ENCODE measurements at regions not wholly inside any gene's neighbourhood (a gene's known extent, or its start where the extent isn't known, plus 50 kb on each side); places are given as distances from the start of the nearest gene placed in this dataset.

- DNase-seq (ENCODE audit: low read depth) = no peak
Observed at GRCh38 chr1:25103164-25103795, 129.0 kb downstream of the SYF2 start.

DNA sequence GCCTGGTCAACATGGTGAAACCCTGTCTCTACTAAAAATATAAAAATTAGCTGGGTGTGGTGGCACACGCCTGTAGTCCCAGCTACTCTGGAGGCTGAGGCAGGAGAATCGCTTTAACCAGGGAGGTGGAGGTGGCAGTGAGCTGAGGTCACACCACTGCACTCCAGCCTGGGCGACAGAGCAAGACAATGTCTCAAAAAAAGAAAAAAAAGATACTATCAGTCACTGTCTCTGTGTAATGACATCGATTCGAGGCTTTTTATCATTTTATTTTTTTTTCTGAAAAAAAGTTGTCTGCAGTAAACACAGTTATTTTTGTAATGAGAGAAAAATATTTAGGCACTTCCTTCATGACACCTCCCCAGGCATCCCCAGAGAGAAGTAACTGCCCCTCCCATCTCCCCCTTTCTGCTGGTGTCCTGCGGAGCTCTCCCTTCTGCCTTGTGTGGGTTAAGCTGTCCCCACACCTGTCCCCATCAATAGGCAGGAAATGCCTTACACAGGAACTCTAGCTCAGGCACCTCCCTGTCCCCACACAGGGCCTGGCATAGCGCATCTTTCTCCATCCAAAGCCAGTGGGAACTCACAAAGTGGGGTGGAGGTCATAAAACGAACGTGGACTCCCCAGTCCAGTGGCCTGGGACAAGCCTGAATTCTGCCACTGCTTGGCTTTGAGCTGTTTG is 132.0 kb downstream of the SYF2 start:
- no peak for DNase-seq (ENCODE audit: low read depth)

GRCh38 chr1:25099343-25099951 is 132.9 kb downstream of the SYF2 start:
- DNase-seq (ENCODE audit: low read depth) = no peak

DNA sequence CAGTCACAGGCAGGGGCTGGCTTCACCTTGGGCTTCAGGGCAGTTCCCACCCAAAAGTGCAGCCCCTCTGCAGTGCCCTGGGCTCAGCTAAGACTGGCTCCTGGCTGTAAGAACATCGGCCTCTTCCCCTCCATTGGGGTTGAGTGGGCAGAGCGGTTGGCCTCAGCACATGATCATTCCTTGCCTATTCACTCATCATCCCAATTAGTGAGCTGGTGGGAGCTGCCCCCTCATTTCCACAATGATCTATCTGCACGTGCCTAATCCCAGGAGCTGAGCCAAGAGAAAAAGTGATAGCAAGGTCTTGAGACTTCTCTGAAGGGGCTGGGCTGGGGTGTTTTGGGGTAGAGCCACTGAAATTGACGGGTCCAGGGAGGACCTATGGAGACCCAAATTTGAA is 133.6 kb downstream of the SYF2 start:
- DNase-seq (ENCODE audit: low read depth) = no peak

DNA sequence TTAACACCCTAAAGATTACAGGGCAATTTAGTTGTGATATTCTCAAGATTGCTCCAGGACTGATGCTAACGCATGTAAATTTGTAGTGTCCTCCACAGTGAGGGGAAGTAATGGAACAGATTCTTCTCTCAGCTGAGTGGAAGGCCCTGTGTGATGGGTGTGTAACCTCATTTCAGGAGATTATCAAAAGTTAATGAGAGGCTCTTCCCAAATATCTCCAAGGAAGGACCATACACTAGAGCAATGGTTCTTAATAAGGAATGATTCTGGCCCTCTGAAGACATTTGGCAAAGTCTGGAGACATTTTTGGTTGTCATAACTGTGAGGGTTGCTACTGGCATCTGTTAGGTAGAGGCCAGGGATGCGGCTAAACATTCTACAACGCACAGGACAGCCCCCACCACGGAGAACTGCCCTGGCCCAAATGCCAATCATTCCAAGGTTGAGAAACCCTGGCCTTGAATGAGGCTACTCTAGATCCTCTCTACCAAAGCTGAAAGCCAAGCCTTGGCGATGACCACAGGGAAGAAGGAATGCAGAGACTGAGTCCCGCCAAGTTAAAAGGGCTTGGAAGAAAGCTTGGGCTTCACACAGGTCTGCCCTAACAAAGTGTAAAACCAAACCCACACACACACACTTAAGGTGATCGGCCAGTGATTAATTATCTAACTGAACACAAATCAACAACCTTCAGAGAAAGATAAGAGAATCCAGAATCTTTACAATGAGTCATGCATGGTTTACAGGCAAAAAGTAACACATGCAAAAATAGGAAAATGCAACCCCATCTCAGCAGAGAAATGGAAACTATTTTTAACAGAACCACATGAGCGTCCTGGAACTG is 135.8 kb downstream of the SYF2 start:
- no peak for DNase-seq (ENCODE audit: low read depth)

GRCh38 chr1:25095635-25096200 is 136.6 kb downstream of the SYF2 start:
- no peak for DNase-seq (ENCODE audit: low read depth)

DNA sequence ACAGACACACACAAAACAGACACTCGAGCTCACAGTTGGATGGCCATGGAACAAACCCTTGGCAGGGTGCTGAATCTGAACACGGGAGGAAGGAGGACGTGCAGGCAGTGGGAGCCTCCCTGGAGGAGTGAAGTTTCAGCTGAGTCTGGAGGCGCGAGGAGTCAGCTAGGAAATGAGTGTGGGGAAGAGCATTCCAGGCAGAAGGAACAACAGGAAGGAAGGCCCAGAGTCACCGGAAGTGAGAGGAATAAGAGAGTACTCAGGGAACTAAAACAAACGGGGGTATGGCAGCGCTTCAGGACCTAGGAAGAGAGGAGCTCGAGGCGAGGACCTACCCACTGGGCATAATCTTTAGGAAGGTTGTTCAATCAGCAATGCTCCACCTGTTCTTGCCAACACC is 137.3 kb downstream of the SYF2 start:
- no peak for DNase-seq (ENCODE audit: low read depth)

- no peak for DNase-seq (ENCODE audit: low read depth)
Observed at GRCh38 chr1:25094229-25094628, 138.1 kb downstream of the SYF2 start.

DNA sequence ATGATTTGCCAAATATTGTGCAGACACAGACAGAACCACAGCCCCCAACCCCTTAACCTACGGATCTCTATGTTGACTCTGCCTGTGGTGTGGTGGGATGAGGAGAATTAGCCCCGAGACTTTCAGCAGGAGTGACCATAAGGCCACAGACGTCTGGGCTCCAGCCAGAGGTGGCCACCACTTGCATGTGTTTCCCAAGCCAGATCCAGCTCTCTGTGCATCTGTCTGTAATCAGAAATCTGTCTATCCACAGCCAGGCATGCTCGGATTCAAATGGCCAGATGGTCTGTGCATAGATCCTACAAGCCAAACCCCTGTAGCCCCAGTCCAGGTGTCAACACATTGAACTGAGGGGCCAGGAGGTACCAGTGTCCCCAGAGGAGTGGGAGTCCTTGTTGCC is 140.6 kb downstream of the SYF2 start:
- DNase-seq (ENCODE audit: low read depth) = no peak

DNA sequence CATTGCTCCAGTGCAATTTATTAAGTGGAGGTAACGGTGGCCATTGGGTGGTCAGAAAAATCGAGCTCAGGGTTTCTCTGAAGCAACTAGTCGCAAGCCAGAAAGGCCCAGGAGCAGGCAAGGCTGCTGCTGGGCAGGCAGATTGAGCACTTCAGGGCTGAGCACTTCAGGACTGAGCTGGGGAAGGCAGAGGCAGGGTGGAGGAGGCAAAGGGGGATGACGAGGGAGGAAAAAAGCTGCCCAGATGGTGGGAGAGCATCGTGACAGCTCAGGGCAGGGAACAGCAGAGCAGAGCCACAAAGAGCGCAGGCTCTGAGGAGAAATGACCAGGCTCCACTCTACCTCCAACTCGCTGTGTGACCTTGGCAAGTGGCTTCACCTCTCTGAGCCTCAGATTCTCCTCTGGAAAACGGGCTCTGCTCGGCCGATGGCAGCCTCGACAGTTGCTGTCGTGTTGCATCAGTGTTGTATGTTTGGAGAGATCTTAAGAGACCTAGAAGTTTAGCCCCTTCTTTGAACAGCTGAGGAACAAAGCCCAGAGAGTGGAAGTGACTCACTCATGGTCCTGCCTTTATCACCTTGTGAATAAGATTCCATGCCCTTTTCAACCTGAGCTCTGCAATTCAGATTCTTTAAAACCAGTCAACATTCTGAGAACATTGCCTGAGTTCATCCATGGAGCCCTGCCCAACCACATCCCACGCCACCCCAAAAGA is 141.4 kb downstream of the SYF2 start:
- no peak for DNase-seq (ENCODE audit: low read depth)

GRCh38 chr1:25089772-25090171 is 142.5 kb downstream of the SYF2 start:
- no peak for DNase-seq (ENCODE audit: low read depth)

DNA sequence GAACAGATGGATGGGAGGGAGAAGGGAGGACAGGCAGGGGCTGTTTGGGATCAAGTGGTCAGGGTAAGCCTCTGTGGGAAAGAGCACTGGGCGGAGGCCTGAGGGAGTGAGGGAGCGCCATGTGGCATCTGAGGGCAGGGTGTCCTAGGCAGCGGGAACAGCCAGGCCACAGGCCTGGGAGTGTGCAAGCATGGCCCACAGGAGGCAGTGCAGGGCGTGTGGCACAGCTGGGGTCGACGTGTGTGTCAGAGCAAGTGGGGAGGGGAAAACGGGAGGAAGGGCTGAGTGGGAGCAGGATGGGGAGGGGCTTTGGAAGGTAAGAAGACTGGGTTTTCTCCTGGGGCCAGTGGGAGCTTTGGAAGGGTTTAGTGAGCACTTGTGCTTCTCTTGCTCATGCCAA is 143.4 kb downstream of the SYF2 start:
- DNase-seq (ENCODE audit: low read depth) = no peak

- DNase-seq (ENCODE audit: low read depth) = no peak
Observed at GRCh38 chr1:25088180-25088701, 144.1 kb downstream of the SYF2 start.

DNA sequence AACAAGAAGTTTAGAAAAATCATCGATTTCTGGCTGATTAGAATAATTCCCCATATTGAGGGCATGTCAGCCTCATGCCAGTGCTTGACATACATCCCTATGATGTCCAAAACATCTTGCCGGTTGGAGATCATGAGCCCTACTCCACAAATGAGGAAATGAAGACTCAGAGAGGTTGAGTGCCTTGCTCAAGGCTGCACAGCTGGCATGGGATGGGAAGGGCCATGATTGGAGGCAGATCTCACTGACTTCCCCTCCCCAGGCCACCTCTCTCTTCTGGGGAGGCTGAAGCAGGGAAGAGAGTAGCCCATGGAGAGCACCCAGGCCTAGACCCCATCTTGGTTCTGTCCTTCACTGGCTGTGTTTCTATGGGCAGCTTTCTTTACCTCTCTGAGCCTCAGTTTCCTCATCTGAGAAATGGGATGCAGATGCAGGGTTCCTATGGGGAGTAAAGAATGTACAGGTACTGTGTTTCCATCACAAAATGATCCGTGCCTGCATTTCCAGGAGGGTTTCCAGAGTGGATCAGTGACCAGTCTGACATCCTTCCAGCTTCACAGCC is 145.7 kb downstream of the SYF2 start:
- no peak for DNase-seq (ENCODE audit: low read depth)

DNA sequence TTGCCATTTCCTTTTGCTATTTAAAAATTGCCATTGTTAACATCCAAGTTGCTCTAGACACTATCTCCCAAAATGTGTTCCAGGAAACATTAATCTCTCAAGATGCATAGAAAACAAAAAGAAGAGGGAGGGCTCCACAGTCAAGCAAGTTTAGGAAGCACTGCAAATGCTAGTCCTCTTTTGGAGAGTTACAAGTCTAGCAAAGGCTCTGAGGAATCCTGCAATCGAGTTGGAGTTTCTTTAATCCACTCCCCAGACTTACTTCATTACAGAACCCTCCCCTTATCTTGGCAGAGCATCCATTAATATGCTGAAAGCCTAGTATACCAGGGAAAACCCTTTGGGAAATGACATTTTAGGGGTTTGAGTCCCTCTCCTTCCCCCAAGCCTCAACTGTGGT is 147.9 kb downstream of the SYF2 start:
- DNase-seq (ENCODE audit: low read depth) = no peak

GRCh38 chr1:25083481-25084345 is 148.6 kb downstream of the SYF2 start:
- DNase-seq (ENCODE audit: low read depth) = no peak

- no peak for DNase-seq (ENCODE audit: low read depth)
Observed at GRCh38 chr1:25082995-25083394, 149.3 kb downstream of the SYF2 start.

- no peak for DNase-seq (ENCODE audit: low read depth)
Observed at GRCh38 chr1:25082216-25082899, 149.9 kb downstream of the SYF2 start.

GRCh38 chr1:25081496-25081895 is 150.8 kb downstream of the SYF2 start:
- DNase-seq (ENCODE audit: low read depth) = no peak
